A673 (cell line): ENCODE measurements at regions not wholly inside any gene's neighbourhood (a gene's known extent, or its start where the extent isn't known, plus 50 kb on each side); places are given as distances from the start of the nearest gene placed in this dataset.

Experiments
- BruUV-seq: library from RNA; stranded (reverse); fragments of 400-500 nt; replicated peaks from 2 replicates; lab custom pipeline; 2021; lab: Mats Ljungman, UMichigan
- CTCF ChIA-PET: fragments of 300-600 bp; sonication (Branson Sonifier 250); formaldehyde crosslinking; loops from one replicate; lab custom pipeline; 2022; ENCODE audit warnings: antibody characterized with exemption; lab: Charles Lee
- POLR2A ChIA-PET: fragments of 300-600 bp; sonication (Branson Sonifier 250); formaldehyde crosslinking; loops from one replicate; lab custom pipeline; 2022; ENCODE audit warnings: antibody characterized with exemption; ENCODE audit not compliant: low non-redundant PET; lab: Charles Lee
- DNase-seq: peaks from one replicate; pipeline ENCODE4 v3.0.0-alpha.2; 2015; ENCODE audit warnings: low spot score
- H3K27ac ChIP-seq: fragments of 200-600 bp; sonication (generic); 2 replicates; pipeline ENCODE4 v1.5.1; 2016; ENCODE audit warnings: mixed run types, low read depth, mild to moderate bottlenecking, mixed read lengths, antibody characterized with exemption, low read length; ENCODE audit not compliant: poor library complexity, severe bottlenecking
- H3K27me3 ChIP-seq: fragments of 200-600 bp; sonication (generic); replicated peaks from 2 replicates; pipeline ENCODE4 v1.6.1; 2017; ENCODE audit warnings: mixed run types, low read depth, mild to moderate bottlenecking, mixed read lengths, antibody characterized with exemption, low read length; ENCODE audit not compliant: insufficient read depth, poor library complexity
- H3K36me3 ChIP-seq: fragments of 200-600 bp; sonication (generic); 2 replicates; pipeline ENCODE4 v1.6.1; 2016; ENCODE audit warnings: mixed run types, mild to moderate bottlenecking, mixed read lengths, antibody characterized with exemption, low read length; ENCODE audit not compliant: insufficient read depth, poor library complexity, severe bottlenecking
- H3K4me1 ChIP-seq: fragments of 200-600 bp; sonication (generic); 2 replicates; pipeline ENCODE4 v1.6.1; 2017; ENCODE audit warnings: mixed run types, mild to moderate bottlenecking, mixed read lengths, antibody characterized with exemption, low read length; ENCODE audit not compliant: insufficient read depth, poor library complexity, severe bottlenecking
- H3K4me3 ChIP-seq: fragments of 200-600 bp; sonication (generic); 2 replicates; pipeline ENCODE4 v1.5.1; 2016; ENCODE audit warnings: low read depth, mixed run types, mild to moderate bottlenecking, mixed read lengths, low read length; ENCODE audit not compliant: poor library complexity, severe bottlenecking
- H3K9me3 ChIP-seq: fragments of 200-600 bp; sonication (generic); 2 replicates; pipeline ENCODE4 v1.6.1; 2016; ENCODE audit warnings: mixed run types, low read depth, mild to moderate bottlenecking, mixed read lengths, antibody characterized with exemption, low read length; ENCODE audit not compliant: poor library complexity, severe bottlenecking
- CTCF ChIP-seq: fragments of 300-800, 200-600 bp; sonication (generic); conservative IDR thresholded peaks from 2 replicates; pipeline ENCODE4 v1.5.1; 2017; ENCODE audit warnings: low read depth, mild to moderate bottlenecking, antibody characterized with exemption, low read length, moderate library complexity, mixed read lengths
- EZH2 ChIP-seq: fragments of 200-600 bp; sonication (generic); IDR thresholded peaks from 2 replicates; pipeline ENCODE4 v1.6.1; 2017; ENCODE audit warnings: borderline replicate concordance, low read depth, mild to moderate bottlenecking, mixed read lengths, antibody characterized with exemption, low read length; ENCODE audit not compliant: poor library complexity, severe bottlenecking
- intact Hi-C: fragments of 100-400 bp; cut with micrococcal nuclease; formaldehyde crosslinking; loops from one replicate; pipeline ENCODE4 v1.10.0; 2022; ENCODE audit not compliant: unreplicated experiment

- Histone ChIP-seq H3K36me3 (no peaks in the 10 kb centered on the region), H3K4me3 (no peak overlapping the region), H3K4me1 (no peaks in the 10 kb centered on the region), H3K27me3 (peaks cover 49% of the 10 kb centered on the region), H3K9me3 (no peaks in the 10 kb centered on the region), H3K27ac (no peak overlapping the region)
- POLR2A ChIA-PET, result no interaction called here
- CTCF ChIA-PET, result no interaction called here
- no peak for TF ChIP-seq EZH2
- TF ChIP-seq CTCF, result no peak
- no TSS peak for BruUV-seq
- no peak for DNase-seq
- intact Hi-C loops, result no loop called here
These were observed 163.7 kb downstream of the WSCD1 start for GRCh38 chr17:6233856-6234255.

- Histone ChIP-seq H3K27me3 (peaks cover 46% of the 10 kb centered on the region), H3K4me1 (no peaks in the 10 kb centered on the region), H3K9me3 (no peaks in the 10 kb centered on the region), H3K27ac (no peak overlapping the region), H3K36me3 (no peaks in the 10 kb centered on the region), H3K4me3 (no peak overlapping the region)
- BruUV-seq, result no TSS peak
- ChIA-PET POLR2A (no interaction called here), CTCF (no interaction called here)
- DNase-seq, result no peak
- intact Hi-C loops, result no loop called here
- no peak for TF ChIP-seq EZH2
- no peak for TF ChIP-seq CTCF
These were observed 163.2 kb downstream of the WSCD1 start for GRCh38 chr17:6233339-6233738.

GRCh38 chr17:6232732-6233101 is 162.5 kb downstream of the WSCD1 start:
- ChIA-PET CTCF (no interaction called here), POLR2A (no interaction called here)
- BruUV-seq, result no TSS peak
- no peak overlapping the region for H3K27ac ChIP-seq
- H3K4me3 ChIP-seq, result no peak overlapping the region
- DNase-seq, result no peak
- TF ChIP-seq EZH2 (no peak), CTCF (no peak)
- peaks cover 40% of the 10 kb centered on the region for H3K27me3 ChIP-seq
- intact Hi-C loops, result no loop called here
- H3K9me3 ChIP-seq, result no peaks in the 10 kb centered on the region
- no peaks in the 10 kb centered on the region for H3K36me3 ChIP-seq
- no peaks in the 10 kb centered on the region for H3K4me1 ChIP-seq
